GM19351 (cell line): ENCODE measurements at regions not wholly inside any gene's neighbourhood (a gene's known extent, or its start where the extent isn't known, plus 50 kb on each side); places are given as distances from the start of the nearest gene placed in this dataset.

Source experiments
- ATAC-seq: cut with Tn5 transposase; IDR thresholded peaks from one replicate; pipeline ENCODE4 v1.9.1; 2021; ENCODE audit warnings: mild to moderate bottlenecking, moderate library complexity; ENCODE audit not compliant: unreplicated experiment

- no peak for ATAC-seq
These were observed 239.3 kb downstream of the HAUS1 start for GRCh38 chr18:46343456-46343855.

DNA sequence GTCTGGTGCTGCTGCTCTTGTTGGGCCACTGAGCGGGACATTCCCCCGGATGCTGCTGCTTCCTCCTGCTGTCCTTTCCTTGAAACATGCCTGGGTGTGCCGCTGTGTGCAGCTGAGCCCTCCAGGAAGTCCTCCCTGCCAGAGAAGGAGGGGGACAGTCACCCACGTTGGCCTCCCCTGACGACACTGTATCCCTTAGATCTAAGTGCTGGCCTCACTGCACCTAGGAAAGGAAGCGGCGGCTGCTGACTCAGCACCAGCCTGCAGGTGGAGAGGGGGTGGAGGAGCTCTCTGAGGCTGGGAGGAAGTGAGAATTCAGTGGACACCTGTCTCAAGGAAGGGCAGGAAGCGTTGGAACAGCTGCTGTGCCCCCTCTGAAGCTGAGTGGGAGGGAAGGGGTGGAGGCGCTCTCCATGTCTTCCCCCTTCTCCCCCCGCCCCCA lies 239.8 kb downstream of the HAUS1 start:
- peak; percentile 82 for ATAC-seq

GRCh38 chr18:46344416-46345180 lies 240.4 kb downstream of the HAUS1 start:
- no peak for ATAC-seq

DNA sequence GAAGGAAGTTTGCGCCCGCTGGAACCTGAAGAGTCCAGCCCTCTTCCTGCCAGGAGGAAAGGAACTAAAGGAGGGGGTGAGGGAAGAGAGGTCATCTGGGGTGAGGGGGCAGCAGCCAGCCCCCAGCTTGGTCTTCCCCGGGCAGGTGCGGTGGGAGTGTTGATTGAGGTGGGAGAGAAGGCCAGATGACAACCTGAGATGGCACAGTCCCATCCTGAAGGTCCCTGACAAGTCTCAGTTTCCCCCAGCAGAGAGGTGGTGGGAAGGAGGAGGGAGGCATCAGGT lies 240.9 kb downstream of the HAUS1 start:
- ATAC-seq, result no peak

GRCh38 chr18:46346213-46346612 lies 242.0 kb downstream of the HAUS1 start:
- ATAC-seq, result no peak

DNA sequence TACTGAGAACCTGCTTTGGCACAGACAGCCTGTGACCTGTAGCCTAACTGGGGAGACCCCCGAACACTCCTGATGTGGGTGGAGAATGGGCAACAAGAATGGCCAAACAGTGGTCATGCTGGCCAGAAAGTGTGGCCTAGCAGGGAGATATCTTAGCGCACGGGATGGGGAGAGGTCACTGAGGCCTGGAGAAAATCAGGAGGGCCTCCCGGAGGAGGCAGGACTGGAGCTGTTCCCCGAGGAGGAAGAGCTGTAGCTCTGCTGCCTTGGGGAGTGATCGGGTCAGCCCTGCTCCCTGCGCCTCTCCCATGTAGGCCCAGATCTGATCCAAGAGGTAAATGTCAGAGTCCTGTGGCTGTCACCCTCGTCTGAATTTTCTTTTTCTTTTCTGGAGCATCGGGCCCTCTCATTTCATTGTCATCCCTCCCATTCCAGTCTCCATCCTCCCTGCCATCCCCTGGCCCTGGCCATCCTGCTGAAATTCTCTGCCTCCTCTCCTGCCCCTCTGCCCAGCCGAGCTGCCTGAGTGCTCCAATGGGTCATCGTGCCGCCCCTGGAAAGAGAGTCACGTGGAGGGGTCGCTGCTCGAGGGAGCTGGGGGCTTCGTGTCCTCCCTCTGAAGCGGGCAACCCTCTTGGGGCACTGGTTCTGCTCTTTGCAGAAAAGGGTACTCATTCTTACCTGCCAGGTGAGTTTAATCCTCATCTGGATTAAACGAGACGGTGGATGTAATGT lies 242.9 kb downstream of the HAUS1 start:
- ATAC-seq, result no peak

DNA sequence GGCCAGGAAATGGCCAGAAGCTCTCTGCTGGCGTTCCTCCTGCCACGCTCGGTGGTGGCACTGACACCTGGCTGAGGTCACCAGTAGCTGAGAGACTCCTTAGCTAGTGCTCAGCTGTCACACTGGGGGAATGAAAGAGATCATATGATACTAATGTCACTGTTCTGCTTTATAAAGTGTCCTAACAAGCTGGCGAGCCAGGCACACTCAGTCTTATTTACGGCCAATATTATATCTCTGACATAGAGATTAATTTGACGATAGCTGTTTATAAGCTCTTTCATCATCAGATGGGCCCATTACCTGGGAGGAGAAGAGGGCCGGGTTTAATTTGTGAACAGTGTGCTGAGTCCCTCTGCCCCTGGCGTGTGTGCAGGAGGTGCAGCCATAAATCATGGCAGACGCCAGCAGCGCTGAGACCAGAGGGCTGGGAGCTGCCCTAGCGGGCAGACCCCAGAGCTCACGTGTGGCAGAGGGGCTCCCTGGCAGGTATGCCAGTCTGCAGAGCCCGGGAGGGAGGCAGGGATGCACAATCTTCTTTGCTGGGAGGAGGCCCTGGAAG lies 246.5 kb downstream of the HAUS1 start:
- ATAC-seq, result no peak

DNA sequence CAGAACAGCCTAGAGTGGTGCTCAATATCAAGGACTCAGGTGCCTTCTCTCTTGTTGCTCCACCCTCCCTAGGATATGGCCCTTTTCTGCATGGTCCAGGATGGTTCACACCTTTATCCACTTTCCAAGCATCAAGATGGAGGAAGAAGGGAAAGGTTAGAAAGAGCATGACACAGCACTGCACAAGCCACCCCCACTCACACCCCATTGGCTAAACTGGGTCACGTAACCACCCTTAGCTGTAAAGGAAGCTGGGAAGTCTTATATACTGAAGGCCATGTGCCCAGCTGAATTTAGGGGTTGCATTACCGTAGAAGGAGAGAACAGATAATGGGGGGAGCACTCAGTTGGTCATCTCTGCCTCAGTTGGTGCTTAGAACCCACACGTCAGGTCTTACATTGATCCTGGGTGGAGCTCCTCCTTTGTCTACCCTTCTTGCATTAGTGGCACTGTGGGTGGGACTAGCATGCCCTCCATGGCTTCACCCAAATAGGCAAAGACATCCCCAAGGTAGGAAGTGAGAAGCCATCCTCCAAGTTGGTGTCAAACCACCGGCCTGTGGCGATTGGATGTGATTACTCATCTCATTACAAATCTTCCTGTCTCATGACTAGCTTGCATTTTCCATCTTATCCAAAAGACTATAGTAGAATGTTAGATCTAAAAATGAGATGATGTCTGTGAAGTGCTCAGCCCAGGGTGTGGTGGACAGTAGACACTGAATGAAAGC lies 248.5 kb downstream of the HAUS1 start:
- ATAC-seq, result no peak

DNA sequence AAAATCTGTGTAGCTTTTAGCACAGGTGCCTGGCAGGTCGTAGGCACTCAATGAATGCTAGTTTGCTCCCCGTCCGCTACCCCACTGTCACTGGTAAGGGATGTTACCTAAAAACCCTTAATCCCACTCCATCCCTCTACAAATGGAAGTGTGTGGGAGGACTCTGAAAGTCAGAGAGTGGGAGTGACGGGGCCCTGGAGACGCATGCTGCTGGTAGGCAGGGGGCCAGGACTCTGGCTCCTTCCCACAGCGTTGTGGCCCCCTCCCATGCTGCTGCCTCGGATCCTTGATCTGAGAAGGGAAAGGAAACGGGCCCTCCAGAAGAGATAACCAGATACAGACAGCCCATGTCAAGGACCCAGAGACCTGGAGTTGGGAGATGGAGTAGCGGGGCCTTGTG lies 249.3 kb downstream of the HAUS1 start:
- no peak for ATAC-seq

GRCh38 chr18:46356278-46357033 lies 252.3 kb downstream of the HAUS1 start:
- no peak for ATAC-seq

DNA sequence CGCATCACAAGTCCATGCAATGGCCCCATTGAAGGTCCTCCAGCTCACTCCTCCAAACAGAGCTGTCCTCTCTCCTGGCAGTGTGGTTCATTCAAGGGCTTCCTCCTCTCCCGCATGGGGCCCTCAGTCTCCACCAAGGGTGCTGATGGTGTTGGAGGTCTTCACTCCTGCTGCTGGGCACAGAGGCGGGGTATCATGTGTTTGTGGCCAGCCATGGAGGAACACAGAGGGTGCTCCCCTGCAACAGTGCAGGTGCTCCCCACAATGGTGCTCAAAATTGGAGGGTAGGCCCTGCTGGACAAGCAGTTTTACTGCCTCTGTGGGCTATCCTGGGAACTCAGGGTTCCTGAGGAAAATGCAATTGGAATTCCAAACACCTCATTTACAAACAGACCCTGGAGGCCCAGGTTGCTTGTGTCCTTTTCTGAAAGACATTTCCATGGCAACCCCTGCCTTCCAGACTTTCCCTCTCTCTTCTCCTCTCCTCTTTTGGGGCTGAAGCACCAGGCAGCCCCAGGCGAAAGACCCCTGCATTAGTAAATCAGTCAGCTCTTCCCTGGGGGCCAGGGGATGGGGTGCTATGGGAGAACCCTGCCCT lies 256.0 kb downstream of the HAUS1 start:
- no peak for ATAC-seq

DNA sequence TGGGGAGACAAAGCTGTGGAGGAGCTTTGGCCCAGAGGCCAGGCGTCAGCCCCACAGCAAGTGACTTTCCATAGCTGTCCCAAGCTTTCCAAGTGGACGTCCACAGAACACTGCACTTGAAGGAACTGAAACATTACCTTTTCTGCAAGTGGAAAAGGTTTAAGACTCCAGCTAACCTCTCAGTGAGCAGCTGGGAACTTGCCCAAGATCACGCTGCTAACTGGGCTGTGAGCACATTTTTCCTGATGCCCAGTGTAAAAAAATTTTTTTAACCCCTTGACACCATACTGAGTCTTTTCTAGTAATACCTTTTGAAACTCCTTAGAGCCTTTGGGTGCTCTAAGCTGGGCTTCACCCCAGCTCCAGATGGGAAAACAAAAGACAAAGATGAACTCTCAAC lies 256.7 kb downstream of the HAUS1 start:
- ATAC-seq, result no peak

DNA sequence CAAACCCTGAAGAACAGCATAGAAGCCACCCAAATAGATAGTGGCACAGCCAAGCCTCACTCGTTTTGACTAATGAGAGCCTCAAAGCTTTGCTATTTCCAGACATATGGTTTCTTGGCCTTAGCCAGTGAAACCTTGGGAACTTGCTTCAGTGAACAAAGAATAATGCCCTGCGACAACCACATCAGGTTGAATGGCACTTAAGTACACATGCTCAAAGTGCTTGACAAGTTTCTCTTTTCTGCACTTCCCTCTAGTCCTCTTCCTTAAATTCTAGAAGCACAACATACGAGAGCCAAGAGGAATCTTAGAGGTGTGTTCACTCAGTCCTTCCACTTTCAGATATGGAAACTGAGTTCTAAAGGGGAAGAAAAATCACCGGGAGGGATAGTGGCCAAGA lies 258.3 kb downstream of the HAUS1 start:
- no peak for ATAC-seq

DNA sequence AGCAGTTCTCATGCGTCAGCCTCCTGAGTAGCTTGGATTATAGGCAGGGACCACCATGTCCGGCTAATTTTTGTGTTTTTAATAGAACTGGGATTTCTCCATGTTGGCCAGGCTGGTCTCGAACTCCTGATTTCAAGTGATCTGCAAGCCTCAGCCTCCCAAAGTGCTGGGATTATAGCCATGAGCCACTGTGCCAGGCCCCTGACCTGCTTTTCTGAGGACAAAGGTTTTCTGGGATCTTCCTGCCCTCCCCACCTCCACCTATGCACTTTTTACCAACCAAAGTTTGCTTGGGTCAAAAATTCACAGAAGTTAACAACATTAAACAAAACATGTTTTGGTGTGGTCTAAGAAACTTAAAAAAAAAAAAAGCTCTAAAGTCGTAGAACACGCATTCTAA lies 259.9 kb downstream of the HAUS1 start:
- no peak for ATAC-seq

GRCh38 chr18:46366201-46366600 lies 262.0 kb downstream of the HAUS1 start:
- ATAC-seq, result no peak

- ATAC-seq, result no peak
These were observed 262.7 kb downstream of the HAUS1 start for GRCh38 chr18:46366751-46367376.

- ATAC-seq, result no peak
These were observed 265.1 kb downstream of the HAUS1 start for GRCh38 chr18:46369323-46369722.

DNA sequence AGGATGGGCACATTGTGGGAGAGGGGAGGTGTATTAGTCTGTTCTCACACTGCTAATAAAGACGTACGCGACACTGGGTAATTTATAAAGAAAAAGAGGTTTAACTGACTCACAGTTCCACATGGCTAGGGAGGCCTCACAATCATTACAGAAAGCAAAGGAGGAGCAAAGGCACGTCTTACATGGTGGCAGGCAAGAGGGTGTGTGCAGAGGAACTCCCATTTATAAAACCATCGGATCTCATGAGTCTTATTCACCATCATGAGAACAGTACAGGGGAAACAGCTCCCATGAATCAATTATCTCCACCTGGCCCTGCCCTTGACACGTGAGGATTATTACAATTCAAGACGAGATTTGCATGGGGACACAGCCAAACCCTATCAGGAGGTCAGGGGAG lies 266.7 kb downstream of the HAUS1 start:
- no peak for ATAC-seq

DNA sequence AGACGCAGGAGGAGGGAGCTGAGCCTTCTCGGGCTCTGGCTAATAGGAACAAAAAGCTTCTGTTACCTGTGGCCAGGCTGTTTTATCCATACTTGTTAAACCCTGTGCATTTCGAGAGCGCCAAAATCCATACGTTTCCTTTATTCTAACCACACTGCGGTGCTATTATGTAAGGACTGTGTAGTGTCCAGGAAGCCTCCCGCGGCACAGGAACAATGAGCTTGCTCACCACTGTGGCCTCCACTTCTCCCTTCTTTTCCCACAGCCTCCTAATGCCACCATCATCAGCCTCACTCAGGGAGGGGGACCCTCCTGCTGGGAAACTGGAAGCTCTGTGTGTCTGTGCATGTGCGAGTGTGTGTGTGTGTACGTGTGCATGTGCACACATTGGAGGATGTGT lies 268.5 kb downstream of the HAUS1 start:
- ATAC-seq, result no peak

DNA sequence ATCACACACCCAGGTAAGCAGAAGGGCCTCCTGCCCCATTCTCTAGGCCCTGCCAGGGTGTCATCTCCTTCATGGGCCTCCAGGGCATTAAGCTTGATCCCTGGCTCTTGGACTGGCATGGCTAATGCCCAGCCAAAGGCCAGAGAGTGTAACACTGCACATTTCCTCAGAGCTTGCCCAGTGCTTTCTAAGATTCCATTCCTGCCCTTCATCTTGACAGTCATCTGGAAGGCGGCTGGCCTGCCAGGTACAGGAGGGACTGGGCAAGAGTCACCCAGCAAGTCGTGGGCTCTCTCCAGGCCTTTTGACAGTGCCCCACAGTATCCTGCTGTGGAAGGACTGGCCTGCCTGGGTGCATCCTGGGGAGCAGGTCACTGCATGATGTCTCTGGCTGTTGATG lies 268.9 kb downstream of the HAUS1 start:
- ATAC-seq, result no peak
